ENCODE measurements at regions not wholly inside any gene's neighbourhood (a gene's known extent, or its start where the extent isn't known, plus 50 kb on each side); places are given as distances from the start of the nearest gene placed in this dataset.
"Not testable (repeated sequence)": the region's sequence is repeated elsewhere in the genome, so short reads cannot be mapped to it uniquely, and the experiment has no call there.

DNA sequence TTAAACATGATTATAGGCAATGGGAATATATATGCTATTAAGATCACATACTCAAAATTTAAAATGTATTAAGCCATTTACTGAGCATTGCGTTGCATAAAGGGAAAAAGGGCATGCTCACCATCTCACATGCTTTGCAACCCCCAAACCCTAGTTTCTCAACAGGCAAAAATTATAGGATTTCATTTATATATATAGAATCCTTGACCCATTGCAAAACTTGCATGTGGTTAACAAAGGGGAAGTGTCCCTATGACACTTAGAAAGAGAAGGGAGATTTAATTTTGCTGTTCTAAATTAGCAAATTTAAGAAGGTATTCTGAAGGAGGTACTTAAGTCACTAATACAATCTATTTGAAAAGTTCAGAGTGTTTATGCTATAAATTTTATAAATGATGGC is 837.8 kb downstream of the DIPK2A start:
- no peak for DNase-seq
- peaks cover 0 to 5% (median 0%) of the 10 kb centered on the region in 9 donors for H3K9me3 Mint-ChIP-seq
- no peak overlapping the region for H3K27ac Mint-ChIP-seq
- H3K36me3 Mint-ChIP-seq, result no peaks in the 10 kb centered on the region
- no peak for ATAC-seq
- H3K4me1 Mint-ChIP-seq, result no peaks in the 10 kb centered on the region
- POLR2A ChIA-PET, result no interaction called here
- no peak overlapping the region for H3K4me3 Mint-ChIP-seq
- H3K27me3 Mint-ChIP-seq, result no peaks in the 10 kb centered on the region

DNA sequence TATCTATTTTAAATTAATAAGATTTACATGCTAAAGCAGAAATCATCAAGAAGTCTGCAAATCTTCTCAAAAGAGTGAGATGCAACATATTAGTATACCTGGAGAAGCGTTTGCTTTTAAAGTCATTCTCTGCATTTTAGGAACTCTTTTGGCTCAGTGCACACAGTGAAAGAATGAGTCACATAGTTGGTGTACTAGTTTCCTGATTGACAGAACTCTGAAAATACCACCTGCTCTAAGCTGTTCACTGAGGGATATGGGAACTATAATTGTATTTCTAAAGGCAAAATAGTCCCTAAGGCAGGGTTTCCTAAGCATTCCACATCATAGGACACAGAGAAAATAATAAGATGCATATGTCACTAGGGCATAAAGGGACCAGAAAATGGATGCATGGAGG is 838.5 kb downstream of the DIPK2A start:
- DNase-seq (no peak), ATAC-seq (no peak)
- POLR2A ChIA-PET, result no interaction called here
- no peaks in the 10 kb centered on the region for H3K27me3 Mint-ChIP-seq
- no peaks in the 10 kb centered on the region for H3K4me1 Mint-ChIP-seq
- peaks cover 0 to 2% (median 0%) of the 10 kb centered on the region in 9 donors for H3K9me3 Mint-ChIP-seq
- no peaks in the 10 kb centered on the region for H3K36me3 Mint-ChIP-seq
- H3K27ac Mint-ChIP-seq, result no peak overlapping the region
- H3K4me3 Mint-ChIP-seq, result no peak overlapping the region

DNA sequence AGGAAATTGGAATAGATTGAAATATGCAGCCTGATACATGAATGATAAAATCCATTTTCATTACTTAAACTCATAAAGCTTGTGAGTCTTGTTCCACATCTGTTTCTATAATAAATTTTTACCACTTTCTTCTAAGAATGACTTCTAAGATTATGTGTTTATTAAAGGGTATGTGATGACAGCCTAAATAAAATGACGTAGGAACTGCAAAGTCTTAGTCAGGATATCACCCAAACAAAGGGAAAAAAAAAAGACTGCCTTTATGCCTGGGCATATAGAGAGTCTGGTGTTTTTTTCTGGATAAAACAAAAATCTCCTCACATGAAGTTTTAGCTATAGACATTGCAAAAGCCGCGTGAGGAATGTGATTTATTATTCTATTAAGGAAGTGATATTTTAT is 844.0 kb downstream of the DIPK2A start:
- Mint-ChIP-seq H3K9me3 (no peaks in the 10 kb centered on the region), H3K4me3 (no peak overlapping the region), H3K27me3 (peaks cover 0 to 3% (median 0%) of the 10 kb centered on the region in 5 donors), H3K36me3 (no peaks in the 10 kb centered on the region), H3K27ac (no peak overlapping the region), H3K4me1 (no peaks in the 10 kb centered on the region)
- ATAC-seq (no peak), DNase-seq (no peak)
- POLR2A ChIA-PET, result interaction anchor here (0.6 kb wide), 1 partner anchor 240 kb away, joined by 3 read pairs; no protein-coding TSS in a partner anchor

DNA sequence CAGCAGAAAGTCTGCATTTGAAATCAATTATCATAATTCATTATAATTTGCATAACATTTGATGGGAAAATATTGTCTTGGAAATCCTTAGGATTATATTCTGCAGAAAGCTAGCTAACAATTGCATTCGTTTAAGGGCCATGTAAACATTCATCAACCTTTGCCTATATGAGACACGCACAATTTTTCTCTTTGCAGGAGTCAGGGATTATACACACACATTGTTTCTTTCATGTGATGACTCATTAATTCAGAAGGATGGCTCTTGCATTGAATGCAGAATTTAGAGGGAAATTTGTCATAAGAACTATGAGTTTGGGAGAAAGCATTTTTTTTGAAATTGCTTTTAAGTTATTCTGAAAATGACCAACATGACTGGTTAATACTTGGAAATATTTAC is 844.7 kb downstream of the DIPK2A start:
- no peak for ATAC-seq
- H3K36me3 Mint-ChIP-seq, result no peaks in the 10 kb centered on the region
- H3K4me1 Mint-ChIP-seq, result no peaks in the 10 kb centered on the region
- DNase-seq, result no peak
- H3K4me3 Mint-ChIP-seq, result no peak overlapping the region
- H3K27me3 Mint-ChIP-seq, result peaks cover 0 to 3% (median 0%) of the 10 kb centered on the region in 5 donors
- POLR2A ChIA-PET, result interaction anchor here (0.6 kb wide), 1 partner anchor 241 kb away, joined by 3 read pairs; no protein-coding TSS in a partner anchor
- H3K27ac Mint-ChIP-seq, result no peak overlapping the region
- H3K9me3 Mint-ChIP-seq, result peaks cover 0 to 3% (median 0%) of the 10 kb centered on the region in 9 donors

DNA sequence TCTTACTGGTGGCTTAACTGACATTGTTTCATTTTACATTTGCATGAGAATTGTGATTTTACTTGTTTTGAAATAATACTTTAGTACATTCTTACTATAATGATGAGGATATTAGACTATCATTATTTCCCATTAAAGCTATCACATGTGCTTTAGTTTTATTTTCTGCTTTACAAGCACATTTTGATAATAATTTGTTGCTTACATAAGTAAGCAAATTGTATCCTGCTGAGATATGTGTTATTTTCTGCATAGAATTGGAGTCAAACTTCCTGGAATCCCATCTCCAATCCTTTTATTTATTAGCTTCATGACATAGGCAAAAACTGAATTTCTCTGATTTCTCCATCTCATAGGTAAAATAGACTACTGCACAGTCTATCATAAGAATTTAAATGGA is 847.4 kb downstream of the DIPK2A start:
- Mint-ChIP-seq H3K27ac (no peak overlapping the region), H3K9me3 (peaks cover 0 to 4% (median 0%) of the 10 kb centered on the region in 9 donors), H3K27me3 (peaks cover 0 to 3% (median 0%) of the 10 kb centered on the region in 5 donors), H3K4me1 (no peaks in the 10 kb centered on the region), H3K36me3 (no peaks in the 10 kb centered on the region), H3K4me3 (no peak overlapping the region)
- ATAC-seq, result no peak
- DNase-seq, result no peak
- POLR2A ChIA-PET, result no interaction called here

DNA sequence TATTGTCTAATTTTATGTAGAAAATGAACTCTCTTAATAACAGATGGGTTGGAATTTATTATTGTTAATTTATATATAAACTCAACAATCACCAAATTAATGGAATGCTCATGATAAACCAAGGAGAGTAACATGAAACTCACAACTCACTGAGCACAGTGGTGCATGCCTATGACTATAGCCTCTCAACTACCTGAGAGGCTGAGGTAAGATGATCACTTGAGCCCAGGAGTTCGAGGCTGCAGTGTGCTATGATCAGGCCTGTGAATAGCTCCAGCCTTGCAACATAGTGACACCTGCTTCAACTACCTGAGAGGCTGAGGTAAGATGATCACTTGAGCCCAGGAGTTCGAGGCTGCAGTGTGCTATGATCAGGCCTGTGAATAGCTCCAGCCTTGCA is 848.6 kb downstream of the DIPK2A start:
- H3K4me3 Mint-ChIP-seq, H3K27ac Mint-ChIP-seq, DNase-seq, ATAC-seq, H3K9me3 Mint-ChIP-seq, H3K4me1 Mint-ChIP-seq, H3K27me3 Mint-ChIP-seq, H3K36me3 Mint-ChIP-seq, POLR2A ChIA-PET: not testable (repeated sequence)

DNA sequence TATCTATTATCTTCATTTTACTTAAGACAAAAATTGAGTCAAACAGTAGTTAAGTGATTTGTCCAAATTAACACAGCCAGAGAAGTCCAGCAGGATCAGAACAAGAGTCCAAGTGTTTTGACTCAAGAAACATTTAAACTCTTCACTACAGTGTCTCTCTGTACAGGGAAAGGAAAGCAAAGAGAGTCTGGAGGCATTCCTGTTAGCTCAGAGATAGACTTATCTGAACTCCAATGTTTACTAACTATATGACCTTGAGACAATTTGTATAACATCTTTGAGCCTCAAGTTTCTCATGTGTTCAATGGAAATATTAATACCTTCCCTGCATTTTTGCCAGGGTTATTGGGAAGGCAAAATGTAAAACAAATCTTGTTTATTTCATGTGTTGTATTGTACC is 849.1 kb downstream of the DIPK2A start:
- Mint-ChIP-seq H3K4me3 (no peak overlapping the region), H3K9me3 (peaks cover 0 to 9% (median 0%) of the 10 kb centered on the region in 9 donors), H3K36me3 (no peaks in the 10 kb centered on the region), H3K4me1 (no peaks in the 10 kb centered on the region), H3K27ac (no peak overlapping the region), H3K27me3 (peaks cover 0 to 3% (median 0%) of the 10 kb centered on the region in 5 donors)
- DNase-seq (no peak), ATAC-seq (no peak)
- POLR2A ChIA-PET, result no interaction called here

DNA sequence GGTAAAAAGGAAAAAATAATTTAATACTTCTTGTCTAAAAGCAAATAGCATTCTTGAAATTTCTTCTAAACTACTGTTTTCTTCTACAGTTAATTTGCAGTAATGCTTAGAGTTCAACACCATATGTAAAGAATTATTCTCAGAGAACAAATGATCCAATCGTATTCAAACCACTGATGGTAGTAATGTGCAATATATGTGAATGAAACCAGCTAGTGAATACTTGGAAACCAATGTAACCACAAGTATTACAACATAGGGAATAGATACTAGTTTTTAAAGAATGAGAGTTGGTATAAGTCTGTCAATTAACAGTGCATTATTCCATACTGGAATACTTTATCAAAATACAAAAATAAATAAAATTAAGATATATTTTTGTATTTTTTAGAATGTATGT is 850.0 kb downstream of the DIPK2A start:
- Mint-ChIP-seq H3K36me3 (no peaks in the 10 kb centered on the region), H3K4me1 (no peaks in the 10 kb centered on the region), H3K9me3 (peaks cover 0 to 9% (median 0%) of the 10 kb centered on the region in 9 donors), H3K27ac (no peak overlapping the region), H3K27me3 (peaks cover 0 to 3% (median 0%) of the 10 kb centered on the region in 5 donors), H3K4me3 (no peak overlapping the region)
- POLR2A ChIA-PET, result no interaction called here
- DNase-seq (no peak), ATAC-seq (no peak)

DNA sequence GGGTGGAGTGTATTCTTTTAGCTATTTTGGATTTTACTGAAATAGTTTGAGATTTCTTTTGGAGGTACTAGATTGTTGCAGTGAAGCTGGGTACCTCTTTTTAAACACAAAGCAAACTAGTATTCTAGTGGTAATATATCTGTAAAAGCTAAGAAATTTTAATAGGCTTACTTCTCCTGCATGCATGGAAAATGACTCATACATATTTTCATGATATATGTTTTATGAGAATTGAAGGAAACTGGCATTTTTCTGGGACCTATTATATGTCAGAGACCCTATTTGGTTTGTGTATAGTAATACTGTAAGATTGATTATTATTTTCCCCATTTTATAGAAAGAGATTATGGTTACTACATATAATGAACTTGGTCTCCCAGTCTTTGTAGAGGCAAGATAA is 851.0 kb downstream of the DIPK2A start:
- no peak for DNase-seq
- ATAC-seq, result no peak
- Mint-ChIP-seq H3K4me1 (no peaks in the 10 kb centered on the region), H3K27ac (no peak overlapping the region), H3K27me3 (peaks cover 0 to 3% (median 0%) of the 10 kb centered on the region in 5 donors), H3K4me3 (no peak overlapping the region), H3K36me3 (no peaks in the 10 kb centered on the region), H3K9me3 (peaks cover 0 to 9% (median 0%) of the 10 kb centered on the region in 9 donors)
- POLR2A ChIA-PET, result no interaction called here

DNA sequence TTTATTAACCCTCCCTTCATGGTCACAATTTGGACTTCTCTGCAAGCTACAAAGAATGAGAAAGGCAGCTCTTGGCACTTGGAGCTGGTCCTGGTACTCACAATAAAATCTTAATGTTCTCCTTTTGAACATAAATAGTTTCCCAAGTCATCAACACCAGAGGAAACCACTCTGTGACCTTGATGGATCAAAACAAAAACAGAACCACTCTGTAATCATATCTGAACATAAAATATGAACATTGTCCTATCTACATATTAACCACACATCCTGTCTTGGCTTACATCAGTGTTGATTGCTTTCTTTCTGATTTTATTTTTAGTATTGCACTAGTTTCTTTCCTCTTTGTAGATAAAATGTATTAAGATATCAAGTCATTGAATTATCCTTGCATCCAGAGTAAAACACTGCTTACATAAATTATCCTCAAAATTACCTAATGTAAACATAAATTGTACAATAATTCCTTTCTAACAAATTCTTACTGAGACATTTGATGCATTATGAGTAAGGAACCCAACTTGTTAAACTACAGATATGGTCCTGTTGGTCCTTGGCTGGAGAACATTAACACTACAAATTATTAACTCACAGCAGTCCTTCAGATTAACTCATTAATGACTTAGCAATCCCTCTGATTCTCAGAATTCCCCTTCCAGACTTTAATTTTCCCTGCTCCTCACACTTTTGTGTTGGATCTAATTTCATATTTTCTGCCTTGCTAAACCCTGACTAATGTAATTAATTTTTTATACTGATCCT is 860.5 kb downstream of the DIPK2A start:
- ATAC-seq (no peak), DNase-seq (no peak)
- Mint-ChIP-seq H3K27ac (no peak overlapping the region), H3K27me3 (no peaks in the 10 kb centered on the region), H3K4me3 (no peak overlapping the region), H3K36me3 (peaks cover 0 to 8% (median 0%) of the 10 kb centered on the region in 3 donors), H3K9me3 (peaks cover 0 to 18% (median 10%) of the 10 kb centered on the region in 9 donors), H3K4me1 (no peaks in the 10 kb centered on the region)
- POLR2A ChIA-PET, result no interaction called here

DNA sequence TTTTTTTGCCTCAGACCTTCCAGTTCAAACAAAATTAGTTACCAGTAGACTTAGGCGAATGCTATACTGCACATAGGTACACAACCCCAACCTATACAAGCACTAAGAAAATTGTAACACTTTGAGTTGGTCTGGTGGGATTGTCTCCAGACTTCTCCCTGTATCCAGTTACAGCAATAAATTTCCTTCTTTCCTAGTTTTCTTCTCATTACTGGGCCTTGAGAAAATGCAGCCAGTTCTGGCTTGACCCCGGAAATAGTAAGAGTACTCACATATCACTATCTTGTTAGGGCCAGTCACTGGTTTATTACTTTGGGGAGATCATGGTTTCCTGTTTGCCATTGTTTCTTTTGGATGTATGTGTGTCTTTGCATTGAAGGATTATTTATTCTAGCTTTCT is 868.4 kb downstream of the DIPK2A start:
- H3K9me3 Mint-ChIP-seq, result peaks cover 11 to 43% (median 19%) of the 10 kb centered on the region in 9 donors
- H3K36me3 Mint-ChIP-seq, result peaks cover 0 to 10% (median 0%) of the 10 kb centered on the region in 3 donors
- no peak for ATAC-seq
- DNase-seq, result no peak
- H3K27ac Mint-ChIP-seq, result no peak overlapping the region
- peaks cover 0 to 1% (median 0%) of the 10 kb centered on the region in 5 donors for H3K27me3 Mint-ChIP-seq
- POLR2A ChIA-PET, result no interaction called here
- no peaks in the 10 kb centered on the region for H3K4me1 Mint-ChIP-seq
- no peak overlapping the region for H3K4me3 Mint-ChIP-seq

DNA sequence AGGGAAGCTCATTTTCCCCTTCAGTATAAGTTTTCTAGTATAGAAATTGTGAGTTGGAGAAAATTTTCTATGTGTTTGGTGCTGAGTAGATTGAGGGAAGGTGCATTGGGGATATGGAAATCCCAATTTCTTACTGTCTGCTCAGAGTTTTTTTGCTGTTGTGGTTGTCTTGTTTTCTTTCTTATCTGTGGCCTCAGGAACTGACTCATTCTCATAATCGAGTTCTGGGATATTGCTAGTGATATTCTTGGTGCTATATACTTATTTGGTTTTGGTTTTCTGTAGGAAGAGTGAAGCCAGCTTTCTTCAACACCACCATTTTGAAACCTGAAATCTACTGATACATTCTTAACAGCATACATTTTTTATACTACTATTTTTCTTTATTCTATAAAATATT is 869.2 kb downstream of the DIPK2A start:
- ATAC-seq (no peak), DNase-seq (no peak)
- Mint-ChIP-seq H3K4me1 (no peaks in the 10 kb centered on the region), H3K4me3 (no peak overlapping the region), H3K27me3 (peaks cover 0 to 1% (median 0%) of the 10 kb centered on the region in 5 donors), H3K36me3 (peaks cover 0 to 8% (median 0%) of the 10 kb centered on the region in 3 donors), H3K27ac (no peak overlapping the region), H3K9me3 (peaks cover 9 to 35% (median 17%) of the 10 kb centered on the region in 9 donors)
- POLR2A ChIA-PET, result no interaction called here

DNA sequence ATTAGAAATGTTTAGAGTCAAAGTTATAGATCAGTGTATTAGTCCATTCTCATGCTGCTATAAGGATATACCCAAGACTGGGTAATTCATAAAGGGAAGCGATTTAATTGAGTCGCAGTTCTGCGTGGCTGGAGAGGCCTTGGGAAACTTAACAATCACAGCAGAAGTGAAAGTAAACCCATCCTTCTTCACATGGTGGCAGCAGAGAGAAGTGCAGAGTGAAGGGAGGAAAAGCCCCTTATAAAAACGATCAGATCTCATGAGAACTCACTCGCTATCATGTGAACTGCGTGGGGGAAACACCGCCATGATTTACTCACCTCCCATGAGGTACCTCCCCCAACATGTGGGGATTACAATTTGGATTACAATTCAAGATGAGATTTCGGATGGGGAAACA is 871.5 kb downstream of the DIPK2A start:
- ATAC-seq (no peak), DNase-seq (no peak)
- Mint-ChIP-seq H3K27ac (no peak overlapping the region), H3K36me3 (peaks cover 0 to 8% (median 0%) of the 10 kb centered on the region in 3 donors), H3K9me3 (peaks cover 5 to 25% (median 13%) of the 10 kb centered on the region in 9 donors), H3K4me1 (no peaks in the 10 kb centered on the region), H3K4me3 (no peak overlapping the region), H3K27me3 (peaks cover 0 to 1% (median 0%) of the 10 kb centered on the region in 5 donors)
- POLR2A ChIA-PET, result no interaction called here

DNA sequence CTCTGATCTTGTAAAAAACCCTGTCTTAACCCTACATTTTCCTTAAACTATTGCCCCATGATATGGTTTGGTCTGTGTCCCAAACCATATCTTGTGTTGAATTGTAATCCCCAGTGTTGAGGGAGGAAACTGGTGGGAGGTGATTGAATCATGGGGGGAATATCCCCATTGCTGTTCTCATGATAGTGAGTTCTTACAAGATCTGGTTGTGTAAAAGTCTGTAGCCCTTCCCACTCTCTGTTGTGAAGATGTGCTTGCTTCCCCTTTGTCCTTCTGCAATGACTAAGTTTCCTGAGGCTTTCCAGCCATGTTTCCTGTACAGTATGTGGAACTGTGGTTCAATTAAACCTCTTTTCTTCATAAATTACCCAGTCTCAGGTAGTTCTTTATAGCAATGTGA is 881.4 kb downstream of the DIPK2A start:
- no peak for DNase-seq
- POLR2A ChIA-PET, result no interaction called here
- Mint-ChIP-seq H3K27ac (no peak overlapping the region), H3K27me3 (no peaks in the 10 kb centered on the region), H3K36me3 (no peaks in the 10 kb centered on the region), H3K9me3 (peaks cover 0 to 12% (median 0%) of the 10 kb centered on the region in 9 donors), H3K4me3 (no peak overlapping the region), H3K4me1 (no peaks in the 10 kb centered on the region)
- no peak for ATAC-seq

Data from naive thymus-derived CD8-positive, alpha-beta T cell (primary cell).